GM19467 (cell line): ENCODE measurements at regions not wholly inside any gene's neighbourhood (a gene's known extent, or its start where the extent isn't known, plus 50 kb on each side); places are given as distances from the start of the nearest gene placed in this dataset.

Experiments
- ATAC-seq: cut with Tn5 transposase; IDR thresholded peaks from one replicate; pipeline ENCODE4 v1.9.1; 2021; ENCODE audit warnings: mild to moderate bottlenecking, moderate library complexity; ENCODE audit not compliant: unreplicated experiment

DNA sequence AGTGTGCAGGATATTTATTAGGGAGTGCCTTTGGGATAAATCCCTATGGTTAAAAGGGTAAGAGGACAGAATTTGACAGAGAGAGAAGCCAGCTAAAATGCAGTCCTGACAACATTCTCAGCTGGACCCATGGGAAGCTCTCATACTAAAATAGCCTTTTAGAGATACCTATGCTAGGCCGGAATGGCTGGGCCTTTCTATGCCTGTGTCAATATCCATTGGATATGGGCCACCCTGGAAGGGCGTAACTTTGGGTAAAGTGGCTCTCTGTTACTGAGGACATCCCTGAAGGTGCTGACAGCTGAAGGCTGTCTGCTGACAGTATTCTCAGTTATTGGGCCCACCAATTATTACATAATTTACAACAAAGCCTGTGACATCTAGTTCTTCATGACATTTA, 613.0 kb upstream of the B3GALT2 start:
- ATAC-seq: no peak

DNA sequence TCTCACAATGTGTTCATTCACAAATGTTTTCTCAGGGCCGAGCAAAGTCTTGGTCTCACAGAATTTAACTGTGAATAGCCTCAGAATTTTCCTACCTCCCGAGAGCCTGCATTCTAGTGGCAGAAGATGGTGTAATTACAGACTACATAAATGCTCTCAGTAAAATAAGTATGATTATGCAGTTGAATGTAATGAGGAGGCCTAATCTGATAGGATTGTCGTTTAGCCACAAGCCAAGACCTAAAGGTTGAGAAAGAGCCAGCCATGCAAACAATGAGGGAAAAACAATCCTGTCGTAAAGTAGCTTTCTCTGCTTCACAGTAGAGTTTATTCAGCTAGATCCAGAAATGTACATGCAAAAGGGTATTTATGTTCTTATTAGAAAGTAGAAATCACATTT, 607.8 kb upstream of the B3GALT2 start:
- no peak for ATAC-seq

DNA sequence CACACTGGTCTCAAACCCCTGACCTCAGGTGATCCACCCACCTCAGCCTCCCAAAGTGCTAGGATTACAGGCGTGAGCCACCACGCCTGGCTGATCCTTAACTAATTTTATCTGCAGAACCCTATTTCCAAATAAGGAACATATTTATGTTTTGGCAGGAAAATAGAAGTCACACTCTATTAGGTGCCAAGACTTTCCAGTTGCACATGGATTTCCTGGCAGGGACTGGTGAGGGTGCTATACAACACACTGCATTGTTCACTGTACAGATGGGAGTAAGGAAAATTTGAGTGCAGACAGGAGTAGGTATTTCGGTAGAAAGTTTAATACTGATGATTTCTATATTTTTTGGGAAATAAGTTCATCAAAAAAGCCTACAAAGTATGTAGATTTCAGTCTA, 605.3 kb upstream of the B3GALT2 start:
- no peak for ATAC-seq

DNA sequence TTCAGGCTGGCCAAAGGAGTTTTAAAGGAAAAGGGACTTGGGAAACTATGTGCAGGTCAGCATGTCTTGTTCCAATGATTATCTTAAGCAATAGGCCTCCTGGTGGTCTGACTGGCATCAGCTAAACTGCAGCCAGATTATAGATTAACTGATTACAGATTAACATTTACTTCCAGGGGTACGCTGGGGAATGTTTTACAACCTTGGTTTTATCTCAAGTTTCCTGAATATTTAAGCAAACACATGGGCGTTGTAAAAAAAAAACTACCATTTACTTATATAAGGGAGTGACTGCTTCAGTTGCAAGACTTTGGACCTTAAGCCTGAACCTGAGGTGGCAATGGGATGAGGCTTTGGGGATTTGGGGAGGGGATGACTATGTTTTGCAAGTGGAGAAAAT, 600.6 kb upstream of the B3GALT2 start:
- ATAC-seq: no peak

DNA sequence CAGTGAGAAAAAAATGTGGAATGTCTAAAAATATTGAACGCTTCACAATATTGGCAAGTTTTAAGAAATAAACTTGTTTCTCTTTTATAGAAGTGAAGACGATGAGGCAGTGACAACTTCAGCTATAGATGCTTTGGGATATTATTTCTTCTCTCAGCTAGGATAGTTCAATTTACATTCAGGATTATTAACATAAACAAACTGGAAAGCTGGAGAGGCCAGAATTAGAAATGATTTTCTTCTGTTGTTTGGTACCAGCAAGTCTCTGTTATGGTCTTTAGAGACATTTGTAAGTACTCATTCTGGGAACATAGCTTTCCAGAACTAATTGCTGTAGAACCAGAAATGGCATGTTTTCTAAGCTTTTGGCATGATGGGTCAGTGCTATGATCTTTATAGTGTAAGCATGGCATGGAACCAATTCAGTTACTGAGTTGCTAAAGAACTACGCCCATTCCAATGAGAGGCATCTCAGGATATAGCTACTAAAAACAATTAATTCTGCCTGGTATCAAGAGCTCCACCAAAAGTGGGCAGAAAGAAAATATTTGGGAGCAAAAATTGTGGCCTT, 599.5 kb upstream of the B3GALT2 start:
- ATAC-seq: no peak

DNA sequence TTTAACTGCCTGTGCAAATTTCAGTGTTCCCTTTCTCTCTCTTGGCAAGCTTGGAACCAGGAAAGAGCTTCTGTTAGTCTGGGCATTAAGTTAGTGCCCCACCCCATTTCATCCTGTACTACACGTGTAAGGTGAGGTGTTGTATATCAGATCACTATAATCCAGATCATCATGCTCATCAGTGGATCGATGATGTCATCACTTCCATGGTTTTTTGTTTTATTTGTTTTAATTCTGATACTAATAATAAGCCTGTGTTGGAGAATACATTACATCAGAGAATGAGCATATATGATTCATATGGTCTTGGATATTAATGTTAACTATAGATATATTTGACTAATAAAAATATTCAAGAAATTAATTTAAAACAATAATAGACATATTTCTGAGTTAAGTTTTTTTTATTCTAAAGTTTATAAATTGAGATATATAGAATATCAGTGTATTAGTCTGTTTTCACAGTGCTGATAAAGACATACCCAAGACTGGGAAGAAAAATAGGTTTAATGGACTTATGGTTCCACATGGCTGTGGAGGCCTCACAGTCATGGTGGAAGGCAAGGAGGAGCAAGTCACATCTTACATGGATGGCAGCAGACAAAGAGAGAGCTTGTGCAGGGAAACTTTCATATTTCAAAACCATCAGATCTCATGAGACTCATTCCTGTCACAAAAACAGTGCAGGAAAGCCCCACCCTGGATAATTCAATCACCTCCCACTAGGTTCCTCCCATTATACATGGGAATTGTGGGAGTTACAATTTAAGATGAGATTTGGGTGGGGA, 588.3 kb upstream of the B3GALT2 start:
- ATAC-seq: no peak

DNA sequence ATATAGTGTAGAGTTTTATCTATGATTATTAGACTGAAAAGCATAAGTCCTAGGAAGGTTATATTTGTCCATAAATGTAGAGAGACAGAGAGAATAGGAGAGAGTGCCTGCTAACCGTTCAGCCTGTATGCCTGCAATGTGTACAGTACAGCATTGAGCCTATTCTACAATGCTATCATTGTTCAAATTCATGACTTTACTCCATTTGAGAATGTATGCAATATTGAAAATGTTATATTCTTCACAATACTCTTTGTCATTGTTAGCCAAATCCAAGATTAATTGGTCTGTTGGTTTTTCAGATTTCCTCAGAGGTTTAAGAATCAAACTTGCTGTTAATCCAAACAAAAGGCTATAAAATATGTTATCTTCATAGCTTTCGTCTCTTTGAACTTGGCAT, 585.2 kb upstream of the B3GALT2 start:
- ATAC-seq: no peak

DNA sequence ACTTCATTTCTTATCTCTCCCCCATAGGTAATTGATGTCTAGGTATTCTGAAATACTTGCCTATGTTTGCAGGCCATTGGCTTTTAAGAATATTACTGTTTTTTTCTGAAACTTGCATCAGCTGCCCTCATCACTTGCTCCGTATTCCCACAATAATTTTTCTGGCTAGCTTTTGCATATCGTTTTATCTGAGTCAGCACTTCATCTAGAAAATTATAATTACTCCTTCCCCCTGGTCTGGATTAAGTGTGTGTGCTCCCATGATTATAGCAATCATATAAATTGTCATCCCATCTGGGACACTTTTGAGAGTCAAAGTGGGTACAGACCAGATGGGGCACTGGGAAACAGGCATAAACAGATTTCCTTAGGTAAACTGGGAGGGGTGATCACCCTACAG, 583.2 kb upstream of the B3GALT2 start:
- ATAC-seq: no peak

DNA sequence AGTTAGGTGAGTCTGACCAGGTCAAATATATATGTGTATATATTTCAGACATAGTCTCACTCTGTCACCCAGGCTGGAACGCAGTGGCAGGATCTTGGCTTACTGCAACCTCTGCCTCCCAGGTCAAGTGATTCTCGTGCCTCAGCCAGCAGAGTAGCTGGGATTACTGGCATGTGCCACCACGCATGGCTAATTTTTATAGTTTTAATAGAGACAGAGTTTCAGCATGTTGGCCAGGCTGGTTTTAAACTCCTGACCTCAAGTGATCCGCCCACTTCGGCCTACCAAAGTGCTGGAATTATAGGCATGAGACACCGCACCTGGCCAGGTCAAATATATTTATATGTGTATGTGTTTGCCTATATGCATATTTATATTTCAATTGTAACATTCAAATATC, 581.5 kb upstream of the B3GALT2 start:
- no peak for ATAC-seq

DNA sequence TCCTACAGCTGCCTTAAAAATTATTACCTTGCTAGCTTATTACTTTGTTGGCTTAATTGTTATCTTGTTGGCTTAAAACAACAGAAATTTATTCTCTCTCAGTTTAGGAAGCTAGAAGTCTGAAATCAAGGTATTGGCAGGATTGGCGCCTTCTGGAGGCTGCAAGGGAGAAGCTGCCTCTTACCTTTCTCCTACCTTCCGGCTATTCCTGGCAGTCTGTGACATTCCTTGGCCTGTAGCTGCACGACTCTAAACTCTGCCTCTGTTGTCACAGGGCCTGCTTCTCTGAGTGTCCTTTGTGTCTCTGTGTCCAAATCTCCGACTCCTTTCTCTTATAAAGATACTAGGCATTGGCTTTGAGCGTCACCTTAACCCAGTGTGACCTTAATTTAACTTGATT, 579.9 kb upstream of the B3GALT2 start:
- ATAC-seq: no peak

DNA sequence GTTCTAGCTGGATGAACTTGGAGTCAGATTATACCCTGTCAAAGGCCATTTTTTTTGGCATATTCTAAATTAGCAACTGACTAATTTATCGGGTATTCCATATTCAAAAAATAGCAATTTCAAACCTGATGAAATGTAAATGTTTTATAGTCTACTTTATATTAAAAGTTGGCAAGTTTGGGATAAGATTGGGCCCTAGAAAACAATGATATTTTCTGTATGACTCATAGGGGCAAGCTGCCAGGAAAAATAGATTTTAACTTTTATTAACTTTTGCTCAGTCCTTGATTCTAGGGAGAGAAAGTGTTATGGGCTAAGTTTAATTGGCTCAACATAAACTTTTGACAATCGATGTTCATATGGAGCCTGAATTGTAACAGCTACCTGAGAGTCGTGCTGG, 576.9 kb upstream of the B3GALT2 start:
- ATAC-seq: no peak

DNA sequence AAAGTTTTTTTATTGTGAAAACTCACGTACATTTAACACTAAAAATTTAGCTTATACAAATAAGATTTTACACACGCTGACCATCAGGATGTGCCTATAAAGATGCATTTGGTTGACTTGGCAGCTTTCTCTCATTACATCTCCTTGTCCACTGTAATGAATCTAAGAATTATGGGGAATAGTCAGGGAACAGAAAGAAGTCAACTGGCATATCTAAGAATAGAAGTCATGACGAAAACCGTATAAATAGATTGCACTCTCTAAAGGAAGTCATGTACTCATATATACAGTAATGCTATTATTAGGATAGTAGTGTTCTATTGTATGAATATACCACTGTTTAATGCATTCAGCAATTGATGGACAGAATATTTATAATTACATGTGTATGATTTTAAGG, 575.8 kb upstream of the B3GALT2 start:
- no peak for ATAC-seq

DNA sequence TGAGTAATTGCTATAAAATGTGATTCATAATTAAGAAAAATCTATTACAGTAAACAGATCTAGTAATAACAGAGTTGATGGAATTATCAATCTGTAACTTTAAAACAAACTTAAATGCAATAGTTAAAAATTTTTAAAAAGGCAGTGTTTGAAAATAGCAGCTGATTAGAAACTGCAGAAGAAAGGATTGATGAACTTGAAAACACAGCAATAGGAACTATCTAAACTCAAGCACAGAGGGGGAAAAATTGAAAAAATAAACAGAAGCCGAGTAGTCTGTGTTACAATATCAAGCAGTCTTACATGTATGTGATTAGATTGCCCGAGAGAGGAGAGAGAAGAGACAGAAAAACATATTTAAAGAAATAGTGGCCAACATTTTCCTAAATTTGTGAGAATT, 569.0 kb upstream of the B3GALT2 start:
- no peak for ATAC-seq

DNA sequence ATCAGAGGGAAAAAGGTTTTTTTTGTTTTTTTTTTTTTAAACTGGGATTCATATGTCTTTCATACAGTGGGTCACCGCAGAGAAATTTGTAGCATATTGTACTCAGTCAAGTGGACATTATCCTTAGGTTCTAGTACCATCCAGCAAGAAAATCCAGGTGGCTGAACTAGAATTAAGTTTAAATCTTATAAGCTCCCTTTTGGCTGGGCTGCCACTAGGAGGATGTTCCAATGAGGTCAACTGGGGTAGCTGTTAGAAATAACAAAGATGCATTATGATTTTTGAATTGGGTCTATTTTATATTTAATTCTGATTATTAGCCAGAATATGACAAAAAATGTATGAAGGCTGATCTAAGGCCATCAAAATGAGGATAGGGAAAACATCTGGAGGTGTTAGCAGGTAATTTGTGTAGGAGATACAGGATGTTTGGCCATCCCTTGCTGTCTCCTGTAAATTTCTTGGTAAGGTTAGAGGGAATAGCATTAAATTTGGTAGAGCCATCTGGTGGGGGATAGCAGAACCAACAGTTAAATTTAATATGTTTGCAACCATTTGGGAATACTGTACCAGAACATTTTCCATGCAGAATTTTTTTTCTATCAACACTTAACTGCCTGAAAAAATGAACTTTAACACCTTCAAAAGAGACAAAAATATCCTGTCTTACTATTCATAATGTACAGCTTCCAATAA, 568.5 kb upstream of the B3GALT2 start:
- ATAC-seq: no peak

DNA sequence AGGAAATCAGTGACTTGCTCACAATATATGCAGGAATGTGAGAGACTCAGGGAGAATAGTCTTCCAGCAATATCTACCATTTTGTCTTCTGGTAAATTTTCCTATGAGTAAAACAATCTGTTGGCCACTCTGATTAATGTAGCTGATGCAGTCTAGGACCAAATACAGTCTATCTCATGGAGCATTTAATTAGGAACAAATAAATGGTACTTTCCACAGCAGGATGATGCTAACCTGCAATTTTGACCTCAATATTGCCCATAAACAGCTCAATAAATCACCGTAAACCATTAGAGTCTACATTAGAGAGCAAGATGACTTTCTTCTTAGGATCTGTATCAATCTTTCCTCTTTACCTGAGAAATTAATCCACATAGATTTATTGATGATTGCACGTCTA, 567.7 kb upstream of the B3GALT2 start:
- ATAC-seq: no peak

DNA sequence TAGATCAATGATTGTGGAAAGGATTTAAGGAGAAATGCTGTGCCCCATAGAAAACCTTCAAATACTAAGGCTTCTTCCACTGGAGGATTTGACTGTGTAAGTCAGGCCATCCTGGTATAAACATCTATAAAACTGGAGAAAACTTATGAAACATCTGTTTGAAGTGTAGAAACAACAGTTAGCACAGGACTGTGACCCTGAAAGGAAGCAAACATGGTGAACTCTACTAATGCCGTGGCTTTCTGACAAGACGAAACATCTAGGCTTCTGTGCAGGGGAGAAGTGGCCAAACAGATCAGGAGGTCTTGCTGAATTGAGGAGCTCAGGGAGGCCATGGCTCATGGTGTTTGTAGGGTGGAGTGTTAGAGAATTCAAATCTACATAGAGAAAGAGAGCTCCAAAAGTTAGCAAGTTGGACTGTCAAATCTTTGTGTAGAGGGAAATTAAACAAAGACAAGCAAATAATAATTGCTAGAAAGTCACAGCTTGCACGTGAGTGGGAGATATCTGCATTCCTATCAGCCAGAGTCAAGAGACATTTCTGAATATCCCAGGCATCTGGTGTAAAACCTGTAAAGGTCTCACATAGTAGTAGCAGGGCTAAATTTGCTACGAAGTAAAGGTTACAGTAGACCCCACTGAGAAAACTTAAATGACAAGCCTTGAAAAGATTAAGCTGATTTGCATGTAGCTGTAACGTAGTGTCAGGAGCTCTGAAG, 566.8 kb upstream of the B3GALT2 start:
- no peak for ATAC-seq

DNA sequence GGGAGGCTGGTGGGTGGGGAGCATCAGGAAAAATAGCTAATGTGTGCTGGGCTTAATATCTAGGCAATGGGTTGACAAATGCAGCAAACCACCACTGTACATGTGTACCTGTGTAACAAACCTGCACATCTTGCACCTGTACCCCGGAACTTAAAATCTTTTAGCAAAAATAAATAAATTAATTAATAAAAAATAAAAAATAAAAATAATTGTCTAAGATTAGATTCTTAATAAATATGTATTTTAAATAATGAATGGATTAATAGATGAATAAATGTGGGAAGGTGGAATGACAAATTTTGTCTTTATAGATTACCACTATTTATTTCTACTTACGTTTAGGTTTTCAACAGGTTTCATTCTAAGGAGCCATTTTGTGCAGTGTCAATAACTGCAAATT, 563.5 kb upstream of the B3GALT2 start:
- no peak for ATAC-seq

DNA sequence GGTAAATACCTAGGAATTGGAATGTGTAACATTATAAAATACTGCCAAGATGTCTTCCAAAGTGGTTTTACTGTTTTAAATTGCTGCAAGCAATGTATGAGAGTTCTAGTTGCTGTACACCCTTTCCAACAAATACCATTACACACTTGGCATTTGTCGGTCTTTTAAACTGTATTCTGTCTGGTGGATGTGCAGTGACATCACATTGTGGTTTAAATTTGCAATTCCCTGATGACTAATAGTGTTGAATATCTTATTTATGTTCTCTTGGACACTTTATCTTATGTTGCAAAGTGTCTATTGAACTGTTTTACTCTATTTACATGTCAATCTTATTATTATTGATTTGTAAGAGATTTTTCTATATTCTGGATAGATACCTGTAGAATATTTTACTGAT, 561.2 kb upstream of the B3GALT2 start:
- ATAC-seq: no peak

DNA sequence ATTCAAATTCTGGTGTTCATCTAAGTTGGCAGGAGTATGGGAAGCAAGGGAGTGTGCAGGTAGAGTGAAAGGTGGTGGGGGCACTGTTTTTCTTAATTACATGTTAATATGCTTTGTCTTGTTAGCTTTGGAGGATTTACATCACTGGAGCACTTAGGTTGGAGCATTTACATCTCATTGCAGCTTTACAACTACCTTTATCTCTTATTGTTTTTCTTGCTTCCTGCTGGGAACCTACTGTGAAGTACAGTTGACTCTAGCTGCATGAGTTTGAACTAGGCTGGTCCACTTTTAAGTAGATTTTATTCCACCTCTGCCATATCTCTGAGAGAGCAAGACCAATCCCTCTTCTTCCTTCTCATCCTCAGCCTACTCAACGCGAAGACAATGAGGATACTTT, 554.8 kb upstream of the B3GALT2 start:
- no peak for ATAC-seq

DNA sequence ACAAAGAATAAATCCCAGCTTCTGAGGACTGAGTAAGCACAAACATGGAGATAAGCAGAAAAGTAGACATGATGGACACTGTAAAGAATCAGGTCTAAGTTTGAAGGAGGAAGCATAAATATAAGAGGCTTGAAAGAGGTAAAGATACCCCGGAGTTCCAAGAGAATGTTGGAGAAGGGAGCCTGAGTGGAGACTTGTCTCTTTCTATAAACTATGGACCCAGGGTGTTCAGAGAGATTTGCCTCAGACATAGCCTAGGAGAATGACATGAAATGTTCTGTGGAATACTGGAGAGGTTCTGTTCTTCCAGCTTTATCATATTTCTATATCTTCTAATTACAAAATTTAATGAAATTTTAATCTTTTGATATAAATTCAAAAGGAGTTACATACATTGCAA, 554.3 kb upstream of the B3GALT2 start:
- no peak for ATAC-seq

DNA sequence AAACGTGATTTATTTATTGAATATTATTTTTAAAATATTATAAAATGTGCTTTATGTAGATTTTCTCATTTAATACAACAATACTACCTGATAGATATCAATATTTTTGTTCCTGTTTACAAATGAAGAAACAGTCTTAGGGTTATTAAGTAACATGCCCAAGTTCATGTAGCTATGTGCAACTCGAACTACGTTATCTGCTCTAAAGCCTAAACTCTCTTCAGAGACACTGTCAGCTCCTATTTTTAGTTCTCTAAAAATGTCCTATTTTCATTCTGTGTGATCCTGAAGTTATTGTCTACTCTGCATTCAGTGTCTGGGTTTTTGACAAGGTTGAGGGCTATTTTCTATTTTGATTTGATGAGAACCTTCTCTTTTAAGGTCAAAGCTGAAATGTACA, 550.1 kb upstream of the B3GALT2 start:
- ATAC-seq: no peak

DNA sequence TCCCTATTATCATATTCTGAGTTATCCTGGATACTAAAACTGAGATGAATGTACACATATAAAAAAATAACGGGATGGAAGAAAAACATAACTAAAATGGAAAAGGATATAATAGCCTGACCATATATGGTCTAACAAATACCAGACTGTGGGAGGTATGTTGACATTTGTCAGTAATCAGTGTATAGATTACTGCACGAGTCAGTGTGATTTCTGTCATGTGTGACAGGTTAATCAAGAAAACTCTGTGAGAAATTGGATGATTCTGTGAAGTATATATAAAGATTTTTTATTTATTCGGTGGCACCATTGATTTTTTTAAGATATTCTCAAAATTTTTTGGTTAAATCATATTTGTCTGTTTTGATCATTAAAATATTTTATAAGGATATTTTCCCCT, 547.3 kb upstream of the B3GALT2 start:
- ATAC-seq: no peak
